Middle frontal gyrus (tissue), 1 donor: ENCODE measurements at regions not wholly inside any gene's neighbourhood (a gene's known extent, or its start where the extent isn't known, plus 50 kb on each side); places are given as distances from the start of the nearest gene placed in this dataset.
"Not testable (repeated sequence)": the region's sequence is repeated elsewhere in the genome, so short reads cannot be mapped to it uniquely, and the experiment has no call there.

Experiments
- DNase-seq: peaks from one replicate; pipeline ENCODE4 v3.0.0-alpha.2; 2015; ENCODE audit warnings: low spot score; ENCODE audit errors: extremely low spot score

GRCh38 chr3:84209474-84209873 is 749.3 kb upstream of the CADM2 start:
- no peak for DNase-seq

GRCh38 chr3:84223512-84223911 is 735.3 kb upstream of the CADM2 start:
- no peak for DNase-seq

- DNase-seq = no peak
These were observed 734.5 kb upstream of the CADM2 start for GRCh38 chr3:84224262-84224661.

- no peak for DNase-seq
These were observed 722.5 kb upstream of the CADM2 start for GRCh38 chr3:84236261-84236660.

- DNase-seq = no peak
These were observed 713.0 kb upstream of the CADM2 start for GRCh38 chr3:84245789-84246188.

GRCh38 chr3:84260596-84260995 is 698.2 kb upstream of the CADM2 start:
- DNase-seq = no peak

GRCh38 chr3:84265768-84266167 is 693.0 kb upstream of the CADM2 start:
- DNase-seq = no peak

GRCh38 chr3:84275532-84275931 is 683.3 kb upstream of the CADM2 start:
- no peak for DNase-seq

- DNase-seq = no peak
These were observed 681.1 kb upstream of the CADM2 start for GRCh38 chr3:84277562-84278224.

GRCh38 chr3:84292128-84292527 is 666.7 kb upstream of the CADM2 start:
- no peak for DNase-seq

- DNase-seq = no peak
These were observed 659.5 kb upstream of the CADM2 start for GRCh38 chr3:84299329-84299728.

GRCh38 chr3:84304214-84304613 is 654.6 kb upstream of the CADM2 start:
- DNase-seq = no peak

GRCh38 chr3:84307339-84307738 is 651.5 kb upstream of the CADM2 start:
- DNase-seq = no peak

GRCh38 chr3:84308379-84308778 is 650.4 kb upstream of the CADM2 start:
- DNase-seq = no peak

- no peak for DNase-seq
These were observed 640.4 kb upstream of the CADM2 start for GRCh38 chr3:84318273-84318809.

- not testable (repeated sequence) for DNase-seq
These were observed 593.1 kb upstream of the CADM2 start for GRCh38 chr3:84365563-84366278.
